ENCODE measurements at regions not wholly inside any gene's neighbourhood (a gene's known extent, or its start where the extent isn't known, plus 50 kb on each side); places are given as distances from the start of the nearest gene placed in this dataset.
"Not testable (repeated sequence)": the region's sequence is repeated elsewhere in the genome, so short reads cannot be mapped to it uniquely, and the experiment has no call there.

DNA sequence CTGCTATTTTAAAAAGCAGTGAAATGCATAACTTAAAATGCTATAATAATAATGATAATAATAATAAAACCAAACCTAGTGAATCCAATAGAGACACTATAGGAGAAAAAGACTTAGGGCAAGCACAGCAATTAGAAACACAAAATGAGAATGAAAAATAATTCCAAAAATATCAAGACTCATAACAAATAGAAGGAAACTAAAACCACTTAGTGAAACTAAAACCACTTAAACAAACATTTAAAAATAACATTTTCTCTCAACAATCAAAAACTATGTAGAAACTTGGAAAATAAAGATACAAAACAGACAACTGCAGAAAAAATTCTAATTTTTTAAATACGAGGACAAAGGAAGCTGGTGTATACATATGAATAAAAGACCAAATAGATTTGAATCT is 655.2 kb upstream of the NRG3 start:
- TF ChIP-seq, protein P1, sequence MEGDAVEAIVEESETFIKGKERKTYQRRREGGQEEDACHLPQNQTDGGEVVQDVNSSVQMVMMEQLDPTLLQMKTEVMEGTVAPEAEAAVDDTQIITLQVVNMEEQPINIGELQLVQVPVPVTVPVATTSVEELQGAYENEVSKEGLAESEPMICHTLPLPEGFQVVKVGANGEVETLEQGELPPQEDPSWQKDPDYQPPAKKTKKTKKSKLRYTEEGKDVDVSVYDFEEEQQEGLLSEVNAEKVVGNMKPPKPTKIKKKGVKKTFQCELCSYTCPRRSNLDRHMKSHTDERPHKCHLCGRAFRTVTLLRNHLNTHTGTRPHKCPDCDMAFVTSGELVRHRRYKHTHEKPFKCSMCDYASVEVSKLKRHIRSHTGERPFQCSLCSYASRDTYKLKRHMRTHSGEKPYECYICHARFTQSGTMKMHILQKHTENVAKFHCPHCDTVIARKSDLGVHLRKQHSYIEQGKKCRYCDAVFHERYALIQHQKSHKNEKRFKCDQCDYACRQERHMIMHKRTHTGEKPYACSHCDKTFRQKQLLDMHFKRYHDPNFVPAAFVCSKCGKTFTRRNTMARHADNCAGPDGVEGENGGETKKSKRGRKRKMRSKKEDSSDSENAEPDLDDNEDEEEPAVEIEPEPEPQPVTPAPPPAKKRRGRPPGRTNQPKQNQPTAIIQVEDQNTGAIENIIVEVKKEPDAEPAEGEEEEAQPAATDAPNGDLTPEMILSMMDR (IDR thresholded peaks at IDR 0.05; ENCODE audit: borderline replicate concordance, control extremely low read depth, extremely low read depth, insufficient read depth, missing control alignments): no peak
- DNase-seq (ENCODE audit: low spot score): no peak
- in situ Hi-C loops (cut with MboI; ENCODE audit: low sequenced_read_pairs, unreplicated experiment): no loop called here

DNA sequence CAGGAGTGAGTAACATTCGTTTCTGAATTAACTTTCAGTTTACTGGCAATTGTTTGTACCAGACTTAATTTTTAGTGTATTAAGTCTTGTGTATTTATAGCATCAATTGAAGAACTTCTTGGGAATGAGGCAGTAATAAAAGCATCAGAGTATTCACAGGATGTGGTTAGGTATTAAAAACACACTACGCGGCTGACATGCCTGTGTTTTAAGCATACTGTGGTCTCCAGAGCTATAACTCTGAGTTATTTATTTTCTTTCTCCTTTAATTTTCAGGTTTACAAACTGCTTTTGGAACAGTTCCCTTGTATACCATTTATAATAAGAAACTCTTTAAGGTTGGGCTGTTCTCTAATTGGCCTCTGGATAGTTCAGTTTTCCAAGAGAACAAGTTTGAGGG is 626.1 kb upstream of the NRG3 start:
- in situ Hi-C loops (cut with MboI; ENCODE audit: low sequenced_read_pairs, unreplicated experiment): no loop called here
- TF ChIP-seq, protein P1 (IDR thresholded peaks at IDR 0.05; ENCODE audit: borderline replicate concordance, control extremely low read depth, extremely low read depth, insufficient read depth, missing control alignments): no peak
- no peak for DNase-seq (ENCODE audit: low spot score)

DNA sequence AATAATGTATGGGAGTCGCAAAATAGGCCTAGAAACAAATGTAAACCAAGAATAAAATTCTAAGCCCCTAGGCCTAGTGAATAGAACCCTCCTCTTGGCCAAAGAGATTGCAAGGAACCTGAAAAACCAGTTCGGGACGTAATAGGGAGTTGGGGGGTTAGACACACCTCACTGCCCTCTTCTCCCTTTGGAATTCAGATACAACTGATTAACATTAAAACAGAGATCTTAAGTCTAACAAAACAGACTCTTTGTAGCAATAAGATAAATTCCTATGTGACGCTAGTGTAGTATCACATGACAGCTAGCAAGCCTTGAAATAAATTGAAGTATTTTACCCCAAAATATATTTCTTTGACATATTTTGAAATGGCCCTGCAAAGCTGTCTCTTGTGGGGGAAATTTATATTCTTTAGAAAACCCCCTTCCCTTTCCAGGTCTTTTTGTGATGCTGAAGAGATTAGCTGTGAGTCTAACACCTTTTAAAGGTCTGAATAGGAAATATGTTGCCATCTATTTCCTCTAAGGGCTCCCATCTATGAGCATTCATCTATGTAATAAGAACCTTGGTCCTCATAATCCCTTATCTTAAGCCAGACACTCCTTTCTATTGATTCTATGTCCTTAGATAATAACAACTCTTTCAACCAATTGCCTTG is 623.4 kb upstream of the NRG3 start:
- in situ Hi-C loops (cut with MboI; ENCODE audit: low sequenced_read_pairs, unreplicated experiment): no loop called here
- TF ChIP-seq, protein P1 (IDR thresholded peaks at IDR 0.05; ENCODE audit: borderline replicate concordance, control extremely low read depth, extremely low read depth, insufficient read depth, missing control alignments): no peak
- no peak for DNase-seq (ENCODE audit: low spot score)

DNA sequence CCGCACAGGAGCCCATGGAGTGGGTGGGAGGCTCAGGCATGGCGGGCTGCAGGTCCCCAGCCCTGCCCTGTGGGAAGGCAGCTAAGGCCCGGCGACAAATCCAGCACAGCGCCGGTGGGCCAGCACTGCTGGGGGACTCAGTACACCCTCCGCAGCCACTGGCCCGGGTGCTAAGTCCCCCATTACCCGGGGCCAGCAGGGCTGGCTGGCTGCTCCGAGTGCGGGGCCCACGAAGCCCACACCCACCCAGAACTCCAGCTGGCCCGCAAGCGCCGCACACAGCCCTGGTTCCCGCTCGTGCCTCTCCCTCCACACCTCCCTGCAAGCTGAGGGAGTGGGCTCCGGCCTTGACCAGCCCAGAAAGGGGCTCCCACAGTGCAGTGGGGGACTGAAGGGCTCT is 610.0 kb upstream of the NRG3 start:
- in situ Hi-C loops (cut with MboI; ENCODE audit: low sequenced_read_pairs, unreplicated experiment); DNase-seq (ENCODE audit: low spot score): not testable (repeated sequence)

DNA sequence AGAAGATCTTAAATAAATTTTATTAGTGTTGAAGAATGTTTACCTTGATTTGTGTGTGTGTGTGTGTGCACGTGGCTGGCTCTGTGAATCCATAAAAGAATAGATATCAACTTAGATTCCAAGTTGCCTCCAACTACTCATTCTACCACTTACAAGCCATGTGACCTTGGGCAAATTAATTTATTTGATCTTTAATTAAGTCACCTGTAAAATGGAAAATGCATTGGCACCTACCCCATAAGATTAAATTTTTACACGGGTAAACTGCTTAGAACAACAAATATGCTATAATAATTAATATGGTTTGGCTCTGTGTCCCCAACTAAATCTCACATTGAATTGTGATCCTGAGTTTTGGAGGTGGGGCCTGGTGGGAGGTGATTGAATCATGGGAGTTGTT is 604.9 kb upstream of the NRG3 start:
- in situ Hi-C loops (cut with MboI; ENCODE audit: low sequenced_read_pairs, unreplicated experiment): no loop called here
- TF ChIP-seq, protein P1 (IDR thresholded peaks at IDR 0.05; ENCODE audit: borderline replicate concordance, control extremely low read depth, extremely low read depth, insufficient read depth, missing control alignments): no peak

DNA sequence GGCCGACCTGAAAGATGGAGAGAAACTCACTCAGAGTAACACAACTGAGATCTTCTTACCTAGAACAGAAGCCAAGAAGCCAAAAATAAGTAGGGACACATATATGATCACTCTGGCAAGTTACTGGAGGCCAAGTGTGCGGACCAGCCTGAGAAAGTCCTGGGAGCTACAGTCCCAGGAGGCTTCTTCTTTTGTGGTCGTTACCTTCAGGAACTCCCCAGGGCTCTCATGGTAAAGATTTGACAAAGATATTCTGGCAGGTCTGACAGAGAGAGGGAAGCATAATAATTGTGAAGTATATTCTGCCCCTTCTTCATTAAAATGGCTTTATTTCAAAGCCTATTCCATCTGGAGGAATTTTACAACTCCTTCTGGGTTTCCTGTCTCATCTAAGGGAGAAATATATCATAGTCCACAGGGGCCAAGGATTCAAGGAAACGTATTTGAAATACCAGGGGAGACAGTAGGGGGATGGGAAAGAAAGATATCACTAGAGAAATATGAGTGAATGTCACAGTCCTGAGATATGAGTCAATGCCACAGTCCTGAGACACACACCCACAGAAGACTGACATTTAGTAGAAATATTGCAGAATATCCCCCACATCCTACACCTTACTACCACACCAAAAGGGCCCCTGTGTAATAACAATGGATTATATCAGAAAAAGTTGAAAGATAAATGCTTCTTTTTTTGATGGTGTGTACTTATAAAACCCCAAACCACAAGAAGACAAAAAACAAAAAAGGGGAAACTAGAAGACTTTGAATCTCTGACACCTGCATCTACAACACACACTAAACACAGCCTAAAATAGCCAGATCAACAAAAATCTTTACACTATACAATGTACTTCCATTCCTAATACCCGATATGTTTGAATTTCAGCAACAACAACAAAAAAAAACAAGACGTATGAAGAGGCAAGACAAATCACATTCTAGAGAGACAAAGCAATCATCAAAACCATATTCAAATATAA is 594.2 kb upstream of the NRG3 start:
- TF ChIP-seq, protein P1 (IDR thresholded peaks at IDR 0.05; ENCODE audit: borderline replicate concordance, control extremely low read depth, extremely low read depth, insufficient read depth, missing control alignments): no peak
- in situ Hi-C loops (cut with MboI; ENCODE audit: low sequenced_read_pairs, unreplicated experiment): no loop called here

More for the DNA sequence above, 604.9 kb upstream of the NRG3 start:
- DNase-seq (ENCODE audit: low spot score): no peak

DNA sequence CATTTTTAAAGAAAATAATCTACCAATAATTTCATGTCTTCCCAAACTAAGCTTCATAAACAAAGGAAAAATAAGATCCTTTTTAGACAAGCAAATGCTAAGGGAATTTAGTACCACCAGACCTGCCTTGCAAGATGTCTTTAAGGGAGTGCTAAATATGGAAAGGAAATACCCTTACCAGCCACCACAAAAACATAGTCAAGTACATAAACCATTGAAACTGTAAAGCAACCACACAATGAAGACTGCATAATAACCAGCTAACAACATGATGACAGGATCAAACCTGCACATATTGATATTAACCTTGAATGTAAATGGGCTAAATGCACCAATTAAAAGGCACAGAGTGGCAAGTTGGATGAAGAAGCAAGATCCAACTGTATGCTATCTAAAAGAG is 586.5 kb upstream of the NRG3 start:
- no peak for DNase-seq (ENCODE audit: low spot score)
- in situ Hi-C loops (cut with MboI; ENCODE audit: low sequenced_read_pairs, unreplicated experiment): no loop called here
- TF ChIP-seq, protein P1 (IDR thresholded peaks at IDR 0.05; ENCODE audit: borderline replicate concordance, control extremely low read depth, extremely low read depth, insufficient read depth, missing control alignments): no peak

More for the DNA sequence above, 594.2 kb upstream of the NRG3 start:
- DNase-seq (ENCODE audit: low spot score): no peak

Data from GM13976 (cell line).